ENCODE measurements at regions not wholly inside any gene's neighbourhood (a gene's known extent, or its start where the extent isn't known, plus 50 kb on each side); places are given as distances from the start of the nearest gene placed in this dataset.

DNA sequence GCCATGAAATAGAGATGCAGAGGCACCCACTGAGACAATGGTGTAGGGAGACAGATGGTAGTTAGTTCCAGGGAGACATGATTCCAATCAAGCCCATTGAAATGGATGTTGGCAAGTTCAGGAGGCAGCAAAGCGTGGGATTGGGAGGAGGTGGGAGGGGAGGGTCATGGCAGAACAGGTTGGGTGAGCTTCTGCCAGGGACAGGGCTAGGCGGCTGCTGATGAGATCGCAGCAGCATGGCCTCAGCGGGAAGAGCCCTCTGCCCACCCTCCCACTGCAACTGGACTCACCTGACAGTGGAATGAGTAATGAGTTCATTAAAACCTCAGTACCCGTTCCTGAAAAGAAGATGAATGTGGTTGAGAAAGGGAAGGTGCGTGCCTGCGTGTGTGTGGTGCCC is 418.2 kb downstream of the CDK5RAP2 start:
- DNase-seq (no peak), ATAC-seq (no peak)
- intact Hi-C loops (cut with DNase I, micrococcal nuclease) = no loop called here

DNA sequence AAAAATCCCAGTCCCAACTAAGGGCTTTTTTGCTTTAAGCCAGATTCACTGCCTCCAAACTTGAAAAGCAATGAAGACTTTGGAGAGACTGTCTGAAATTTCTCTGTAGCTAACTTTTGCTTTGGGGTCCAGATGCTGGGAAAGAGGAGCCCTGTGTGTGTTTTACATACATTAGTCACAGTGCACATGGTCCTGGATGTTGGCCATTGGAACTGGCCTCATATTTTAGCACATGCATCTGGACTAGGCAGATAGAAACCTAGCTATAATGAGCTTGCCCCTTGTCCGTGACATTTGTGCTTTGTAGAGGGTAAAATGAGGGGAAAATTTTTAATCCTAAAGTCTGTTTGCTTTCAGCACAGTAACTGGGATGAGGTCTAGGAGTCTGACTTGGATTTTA is 421.7 kb downstream of the CDK5RAP2 start:
- ATAC-seq (no peak), DNase-seq (no peak)
- intact Hi-C loops (cut with DNase I, micrococcal nuclease) = no loop called here

DNA sequence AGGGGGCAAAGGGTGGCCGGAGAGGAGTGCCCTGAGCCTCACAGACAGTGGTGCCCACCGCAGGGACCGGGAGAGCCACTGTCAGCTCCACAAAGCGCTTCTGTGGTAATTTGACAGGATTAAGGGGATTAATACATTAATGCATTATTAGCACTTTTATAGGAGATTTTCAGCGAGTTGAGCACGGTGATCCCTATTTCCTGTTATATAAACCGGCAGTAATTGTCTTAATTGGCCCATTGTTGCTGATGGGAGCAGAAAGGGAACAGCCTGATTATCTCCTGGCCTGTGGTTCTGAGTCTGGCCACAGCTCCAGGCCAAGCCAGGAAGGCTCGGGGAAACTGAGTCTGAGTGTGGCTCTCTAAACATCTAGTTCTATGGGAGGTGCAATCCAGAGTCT is 423.6 kb downstream of the CDK5RAP2 start:
- no peak for DNase-seq
- no peak for ATAC-seq
- intact Hi-C loops (cut with DNase I, micrococcal nuclease) = no loop called here

DNA sequence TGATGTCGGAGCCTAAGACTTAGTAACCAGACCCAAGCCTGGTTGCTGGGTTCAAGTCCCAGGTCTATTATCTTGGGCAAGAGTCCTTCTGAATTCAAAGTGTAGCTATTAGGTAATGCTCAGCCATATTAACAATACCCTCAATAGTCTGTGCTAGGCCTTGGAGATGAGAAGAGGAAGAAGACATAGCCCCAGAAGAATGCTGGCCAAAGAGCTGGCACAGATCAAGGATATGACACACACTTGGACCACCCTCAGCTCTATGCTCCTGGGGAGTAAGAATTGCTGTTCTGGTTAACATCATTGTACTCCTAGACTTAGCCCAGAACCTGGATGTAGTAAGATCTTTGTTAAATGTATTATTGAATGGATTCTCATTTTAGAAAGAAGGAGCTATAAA is 426.7 kb downstream of the CDK5RAP2 start:
- DNase-seq (no peak), ATAC-seq (no peak)
- intact Hi-C loops (cut with DNase I, micrococcal nuclease) = no loop called here

DNA sequence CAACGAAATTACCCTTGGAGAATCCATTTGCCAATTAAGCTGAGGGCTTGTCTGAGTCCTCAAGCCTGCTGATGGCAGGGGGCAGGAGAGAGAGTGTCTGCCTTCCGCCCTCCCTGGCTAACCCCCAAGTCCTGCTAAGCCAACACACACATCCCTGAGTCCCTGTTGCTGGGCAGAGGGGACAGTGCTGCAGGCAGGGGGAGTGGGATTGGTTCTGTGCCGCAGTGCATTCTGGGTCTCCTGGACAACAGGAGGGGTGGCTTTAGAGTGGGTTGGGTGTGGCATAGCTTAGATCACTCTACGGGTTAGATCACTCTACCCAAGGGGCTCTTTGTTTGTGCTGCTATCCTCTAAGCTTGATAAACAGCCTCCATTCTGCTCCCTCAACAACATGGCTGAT is 427.7 kb downstream of the CDK5RAP2 start:
- ATAC-seq (no peak), DNase-seq (no peak)
- intact Hi-C loops (cut with DNase I, micrococcal nuclease) = no loop called here

DNA sequence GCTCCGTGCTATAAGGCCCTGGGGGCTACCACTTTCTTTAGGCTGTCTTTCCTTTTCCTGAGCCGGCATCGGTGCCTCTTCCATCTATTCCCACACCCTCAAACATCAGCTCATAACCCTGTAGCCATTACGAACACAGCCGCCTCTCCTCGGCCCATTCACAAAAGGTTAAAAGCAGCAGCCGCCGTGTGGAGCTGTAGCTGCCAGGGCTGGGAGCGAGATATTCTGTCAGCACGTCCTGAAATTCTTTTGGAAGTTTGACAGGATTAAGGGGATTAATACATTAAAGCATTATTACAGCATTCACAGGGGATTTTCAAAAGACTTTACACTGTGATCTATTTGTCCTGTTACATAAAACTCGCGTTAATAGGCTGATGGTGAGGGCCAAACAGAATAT is 428.2 kb downstream of the CDK5RAP2 start:
- no peak for ATAC-seq
- no peak for DNase-seq
- intact Hi-C loops (cut with DNase I, micrococcal nuclease) = no loop called here

DNA sequence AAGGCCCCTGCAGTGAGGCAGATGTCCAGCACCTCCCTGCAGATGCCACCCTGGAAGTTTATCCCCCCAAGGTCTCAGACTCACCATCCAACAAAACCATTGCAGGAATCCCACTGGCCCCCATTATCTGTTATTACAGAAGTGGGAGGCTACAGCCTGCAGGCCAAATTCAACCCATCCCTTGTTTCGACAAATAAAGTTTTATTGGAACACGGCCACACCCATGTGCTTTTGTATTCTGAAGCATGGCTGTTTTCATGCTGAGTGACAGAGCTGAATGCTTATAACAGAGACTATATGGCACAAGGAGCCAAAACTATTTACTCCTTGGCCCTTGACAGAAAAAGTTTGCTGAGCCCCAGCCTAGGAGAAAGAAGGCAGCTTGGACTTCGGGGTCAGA is 428.8 kb downstream of the CDK5RAP2 start:
- intact Hi-C loops (cut with DNase I, micrococcal nuclease) = no loop called here
- ATAC-seq (no peak), DNase-seq (no peak)

DNA sequence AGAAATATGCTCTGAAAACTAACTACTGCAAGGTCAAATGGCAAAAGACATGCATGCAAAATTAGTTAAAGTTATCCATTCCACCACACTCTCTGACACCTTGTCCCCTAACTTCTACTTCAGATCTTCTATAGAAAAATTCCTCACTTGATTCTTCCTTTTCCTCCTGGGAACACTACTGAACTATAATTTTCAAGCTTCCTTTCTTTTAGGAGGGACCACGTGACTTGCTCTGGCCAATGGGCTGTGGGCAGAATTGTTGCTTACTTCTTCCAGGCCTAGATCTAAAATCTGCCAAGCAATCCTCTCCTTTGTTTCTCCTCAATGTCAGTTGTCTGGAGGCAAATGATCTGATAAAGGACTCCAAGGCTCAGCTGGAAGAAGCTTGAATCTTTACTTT is 441.0 kb downstream of the CDK5RAP2 start:
- intact Hi-C loops (cut with DNase I, micrococcal nuclease) = no loop called here
- ATAC-seq (no peak), DNase-seq (no peak)

DNA sequence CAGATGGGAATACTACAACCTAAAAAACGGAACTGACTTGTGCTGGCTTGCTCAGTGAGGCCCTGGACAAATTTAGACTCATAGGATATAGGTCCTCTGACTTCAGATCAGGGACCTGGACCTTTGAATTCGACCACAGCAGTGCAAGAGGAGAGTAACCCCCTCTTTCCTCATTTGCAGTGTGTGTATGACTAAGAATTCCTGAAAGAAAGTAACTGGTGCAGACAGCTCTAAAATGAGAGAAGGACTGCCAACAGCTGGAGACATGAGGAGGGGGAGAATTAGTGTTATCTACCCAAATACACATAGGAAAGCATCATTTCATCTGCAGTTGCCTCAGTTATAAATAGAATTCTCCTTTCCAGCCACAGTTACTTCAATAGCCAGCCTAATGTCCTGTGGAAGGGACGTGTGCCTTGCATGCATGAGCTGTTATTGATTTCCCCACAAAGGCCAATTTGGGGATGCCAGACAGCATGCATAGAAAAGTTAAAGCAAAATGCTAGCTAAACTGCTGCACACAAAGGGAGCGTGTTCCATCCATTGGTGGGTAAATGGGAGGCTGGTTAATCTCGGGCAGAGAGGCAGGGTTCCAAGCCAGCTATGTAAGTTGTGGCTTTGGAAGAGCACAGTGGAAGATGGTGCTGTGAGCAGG is 442.7 kb downstream of the CDK5RAP2 start:
- ATAC-seq (no peak), DNase-seq (no peak)
- intact Hi-C loops (cut with DNase I, micrococcal nuclease) = no loop called here

DNA sequence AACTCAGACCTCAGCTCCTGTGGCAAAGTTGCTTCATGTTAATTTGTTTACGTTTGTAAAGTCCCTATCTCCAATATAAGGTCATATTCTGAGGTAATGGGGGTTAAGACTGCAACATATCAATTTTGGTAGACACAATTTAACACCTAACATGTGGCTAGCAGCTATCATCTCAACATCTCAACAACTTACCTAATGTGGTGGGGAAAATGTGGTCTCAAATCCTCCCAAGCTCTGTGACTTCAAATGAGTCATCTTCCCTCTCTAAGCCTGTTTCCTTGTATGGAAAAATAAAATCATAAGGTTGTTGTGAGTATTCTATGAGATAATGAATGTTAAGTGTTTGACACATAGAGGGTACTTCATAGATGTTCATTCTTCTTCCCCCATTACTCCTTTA is 443.3 kb downstream of the CDK5RAP2 start:
- intact Hi-C loops (cut with DNase I, micrococcal nuclease) = no loop called here
- no peak for DNase-seq
- no peak for ATAC-seq

DNA sequence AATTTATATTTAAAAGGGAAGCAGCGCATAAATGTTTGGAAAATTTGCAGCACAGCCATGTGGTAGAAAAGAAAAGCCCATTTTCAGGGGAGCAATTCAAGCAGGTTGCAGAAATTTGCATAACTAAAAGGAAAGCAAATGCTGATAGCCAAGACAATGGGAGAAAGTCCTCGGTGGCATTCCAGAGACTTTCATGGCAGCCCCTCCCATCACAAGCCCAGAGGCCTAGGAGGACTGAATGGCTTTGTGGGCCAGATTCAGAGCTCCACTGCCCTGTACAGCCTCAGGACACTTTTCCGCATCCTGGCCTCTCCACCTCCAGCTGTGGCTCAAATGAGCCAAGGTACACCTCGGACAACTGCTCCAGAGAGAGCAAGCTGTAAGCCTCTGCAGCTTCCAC is 462.9 kb downstream of the CDK5RAP2 start:
- ATAC-seq (no peak), DNase-seq (no peak)
- intact Hi-C loops (cut with DNase I, micrococcal nuclease) = no loop called here

DNA sequence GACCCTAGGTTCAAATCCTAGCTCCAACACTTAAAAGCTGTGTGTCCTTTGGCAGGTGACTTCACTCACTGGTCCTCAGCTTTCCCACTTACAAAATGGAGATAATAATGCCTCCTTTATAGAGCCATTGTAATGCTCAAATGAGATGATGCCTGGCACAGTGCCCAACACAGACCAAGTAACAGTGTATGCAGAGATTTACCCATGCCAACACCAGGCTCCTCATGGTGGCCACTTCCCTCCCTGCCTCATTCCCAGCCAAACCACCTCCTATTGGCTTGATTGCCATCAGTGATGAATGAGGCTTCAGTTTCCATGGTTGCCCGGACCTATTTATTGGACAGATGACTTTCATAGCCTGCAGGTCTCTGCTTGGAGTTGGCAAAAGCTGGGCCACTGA is 469.4 kb downstream of the CDK5RAP2 start:
- DNase-seq (no peak), ATAC-seq (no peak)
- intact Hi-C loops (cut with DNase I, micrococcal nuclease) = no loop called here

DNA sequence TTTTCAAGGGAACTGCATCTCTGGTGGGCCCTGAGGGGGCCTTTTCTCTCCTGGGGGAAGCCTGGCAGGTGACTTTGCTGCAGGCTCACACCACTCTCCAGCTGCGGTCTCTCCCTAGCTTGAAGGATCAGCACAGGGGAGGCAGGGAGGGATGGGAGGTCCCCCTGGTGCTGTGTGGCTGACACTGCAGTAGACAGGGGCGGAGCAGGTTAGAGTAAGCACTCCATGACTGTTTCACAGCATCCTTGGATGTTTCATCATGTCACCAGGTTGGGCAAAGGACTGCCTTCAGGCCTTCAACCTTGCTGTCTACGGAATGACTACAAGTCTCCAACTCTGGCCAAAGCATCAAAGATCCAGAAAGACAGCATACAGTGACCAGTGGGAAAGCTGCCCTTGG is 470.7 kb downstream of the CDK5RAP2 start:
- no peak for DNase-seq
- ATAC-seq = no peak
- intact Hi-C loops (cut with DNase I, micrococcal nuclease) = no loop called here

DNA sequence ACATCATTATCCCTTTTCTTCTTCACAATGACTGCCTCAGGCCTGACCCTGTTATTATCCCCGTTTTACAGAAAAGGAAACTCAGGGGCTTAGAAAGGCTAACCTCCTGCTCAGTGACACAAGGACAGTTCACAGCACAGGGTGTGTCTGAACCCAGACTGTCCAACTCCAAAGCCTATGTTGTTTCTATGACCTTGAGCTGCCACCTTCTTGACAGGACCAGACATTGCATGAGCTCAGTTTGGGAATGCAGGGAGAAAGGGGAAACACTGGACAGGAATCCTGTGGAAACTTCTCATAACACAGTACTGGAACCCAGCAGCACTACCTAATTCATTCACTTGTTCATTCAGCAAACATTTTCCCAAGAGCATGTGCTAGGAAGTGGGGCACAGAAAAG is 472.8 kb downstream of the CDK5RAP2 start:
- intact Hi-C loops (cut with DNase I, micrococcal nuclease) = no loop called here
- ATAC-seq (no peak), DNase-seq (no peak)

DNA sequence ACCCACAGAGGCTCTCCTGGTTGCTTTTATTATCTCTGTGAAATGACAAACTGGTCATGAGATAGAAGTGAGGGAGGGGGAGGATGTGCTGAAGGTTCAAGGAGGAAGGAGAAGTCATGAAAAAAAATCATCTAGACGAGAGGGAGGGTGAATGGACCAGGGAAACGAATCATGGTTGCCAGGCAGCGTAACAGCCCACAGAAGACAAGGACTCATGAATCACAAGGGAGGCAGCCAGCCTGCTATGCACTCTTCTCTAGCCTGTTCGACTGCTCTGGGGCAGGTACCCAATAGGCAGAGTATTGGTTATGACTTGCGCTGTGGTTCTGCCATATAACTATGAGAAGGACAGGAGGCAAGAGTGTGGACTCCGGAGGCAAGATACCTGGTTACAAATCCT is 475.2 kb downstream of the CDK5RAP2 start:
- ATAC-seq (no peak), DNase-seq (no peak)
- intact Hi-C loops (cut with DNase I, micrococcal nuclease) = no loop called here

DNA sequence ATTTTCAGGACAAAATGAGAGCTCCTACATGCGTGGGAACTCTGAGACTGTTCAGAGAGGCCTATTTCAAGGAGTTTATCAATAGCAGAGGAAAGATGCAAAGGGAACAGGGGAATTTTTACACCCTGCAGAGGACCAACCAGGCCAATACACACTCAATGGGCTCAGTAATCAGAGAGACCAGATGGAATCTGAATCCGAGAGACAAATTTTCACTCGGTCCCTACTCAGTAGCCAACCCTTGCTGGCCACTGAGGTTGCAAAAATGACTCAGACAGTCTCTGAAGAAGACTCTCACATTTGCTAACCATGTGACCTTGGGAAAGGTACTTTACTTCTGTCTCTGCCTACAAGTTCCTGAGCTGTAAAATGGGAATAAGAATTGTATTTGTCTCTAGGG is 479.4 kb downstream of the CDK5RAP2 start:
- intact Hi-C loops (cut with DNase I, micrococcal nuclease) = no loop called here
- no peak for ATAC-seq
- DNase-seq = no peak

DNA sequence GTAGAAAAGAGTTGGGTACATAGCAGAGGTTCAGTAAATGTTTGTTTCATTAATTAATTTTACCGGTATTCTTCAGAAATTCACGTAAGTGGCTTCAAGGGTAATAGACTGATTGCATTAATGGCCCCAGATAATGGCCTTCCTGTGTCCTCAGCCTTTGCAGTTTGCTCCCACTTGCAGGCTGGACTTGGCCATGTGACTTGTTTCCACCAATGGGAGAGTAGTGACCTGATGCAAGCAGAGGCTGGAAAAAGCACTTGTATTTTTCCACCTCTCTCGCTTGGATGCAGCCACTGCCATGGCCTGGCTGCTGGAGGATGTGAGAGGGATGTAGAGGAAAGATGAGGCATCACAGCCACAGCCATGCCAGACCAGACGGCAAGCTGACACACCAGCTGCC is 480.9 kb downstream of the CDK5RAP2 start:
- intact Hi-C loops (cut with DNase I, micrococcal nuclease) = no loop called here
- ATAC-seq (no peak), DNase-seq (no peak)

DNA sequence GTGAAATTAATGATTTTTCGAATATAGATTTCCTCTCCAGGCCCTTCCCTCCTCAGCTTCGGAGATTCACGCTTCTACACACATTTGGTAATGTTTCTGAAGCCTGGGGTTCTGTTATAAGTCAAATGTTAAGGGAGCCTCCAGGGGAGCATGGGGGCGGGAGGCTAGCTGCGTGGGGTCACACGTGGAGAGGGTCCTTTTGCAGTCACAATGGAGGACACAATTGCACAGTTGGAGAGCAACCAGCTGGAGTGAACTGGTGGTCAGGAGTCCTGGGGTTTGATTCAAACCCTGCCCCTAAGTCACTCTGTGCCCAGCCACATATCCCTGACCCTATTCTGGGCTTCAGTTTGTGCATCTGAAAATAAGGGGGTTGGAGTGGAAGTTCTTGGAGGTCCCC is 481.4 kb downstream of the CDK5RAP2 start:
- intact Hi-C loops (cut with DNase I, micrococcal nuclease) = no loop called here
- DNase-seq = no peak
- no peak for ATAC-seq

DNA sequence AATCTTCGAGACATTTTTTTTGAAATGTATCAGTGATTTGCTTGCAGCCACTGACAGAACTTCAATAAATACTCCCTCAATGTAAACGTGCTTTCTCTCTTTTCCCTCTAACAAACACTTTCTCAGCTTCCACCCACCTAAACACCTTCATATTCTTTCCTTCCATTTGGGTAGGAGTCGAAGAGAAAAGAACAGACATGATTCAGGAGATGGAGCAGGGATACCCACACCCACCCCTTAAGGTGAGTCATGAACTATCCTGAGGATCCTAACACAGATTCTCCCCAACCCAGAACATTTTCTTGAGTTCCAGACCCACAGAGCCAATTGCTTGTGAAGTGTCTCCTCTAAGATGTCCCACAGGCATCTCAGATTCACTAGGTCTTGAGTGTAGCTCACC is 488.8 kb downstream of the CDK5RAP2 start:
- DNase-seq (no peak), ATAC-seq (no peak)
- intact Hi-C loops (cut with DNase I, micrococcal nuclease) = no loop called here

DNA sequence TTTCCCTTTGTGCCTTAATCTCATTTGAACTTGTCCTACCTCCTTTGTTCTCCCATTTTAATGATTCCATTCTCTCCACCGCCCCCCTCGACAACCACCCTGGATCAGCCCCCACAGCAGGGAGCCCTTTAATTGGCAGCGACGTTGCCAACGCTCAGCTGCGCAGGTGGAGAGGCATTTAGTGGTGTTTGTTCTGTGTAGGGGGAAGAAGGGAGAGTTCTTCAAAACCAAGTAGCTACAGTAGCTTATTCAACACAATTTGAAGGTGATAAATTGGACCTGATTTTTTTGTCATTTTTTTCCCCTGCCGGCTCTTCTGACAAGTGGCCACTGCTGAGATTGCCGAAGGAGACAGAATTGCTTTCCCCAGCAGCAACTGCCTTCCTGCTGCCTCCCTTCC is 499.1 kb downstream of the CDK5RAP2 start:
- intact Hi-C loops (cut with DNase I, micrococcal nuclease) = no loop called here
- DNase-seq = no peak
- ATAC-seq = no peak

DNA sequence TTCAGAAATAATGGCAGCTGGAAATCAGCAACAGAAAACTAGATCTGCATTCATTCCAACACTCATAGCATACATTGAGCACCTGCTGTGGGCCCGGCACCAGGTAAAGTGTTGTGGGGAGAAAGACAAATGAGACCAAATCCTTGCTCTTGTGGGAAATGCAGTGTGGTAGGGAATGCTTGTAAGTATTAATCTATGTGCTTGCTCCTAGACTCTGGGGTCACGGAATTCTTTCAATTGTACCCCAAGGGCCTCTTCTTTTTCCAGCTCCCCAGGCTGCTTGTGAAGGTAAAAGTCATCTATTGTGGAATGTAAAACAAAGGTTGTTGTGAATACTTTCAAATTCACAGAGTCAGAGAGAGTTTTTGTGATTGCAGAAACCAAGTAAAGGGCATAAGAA is 501.9 kb downstream of the CDK5RAP2 start:
- no peak for ATAC-seq
- intact Hi-C loops (cut with DNase I, micrococcal nuclease) = no loop called here
- DNase-seq = no peak

DNA sequence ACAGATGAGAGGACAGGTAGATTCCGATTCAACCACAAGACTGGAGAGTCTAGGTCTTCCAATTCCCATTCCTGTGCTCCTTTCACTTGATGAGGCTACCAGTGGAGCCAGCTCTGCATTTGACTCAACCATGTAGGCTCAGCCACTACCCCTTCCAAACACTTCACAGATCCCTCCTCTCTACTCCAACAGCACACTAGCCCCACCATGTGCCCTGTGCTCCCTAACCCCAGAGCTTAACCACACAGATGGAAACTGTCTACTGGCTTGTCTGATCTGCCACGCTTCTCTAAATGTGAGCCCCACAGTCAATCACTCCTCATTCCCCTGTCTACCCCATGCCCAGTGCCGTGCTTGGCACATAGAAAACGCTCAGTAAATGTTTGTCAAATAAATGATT is 508.2 kb downstream of the CDK5RAP2 start:
- no peak for DNase-seq
- intact Hi-C loops (cut with DNase I, micrococcal nuclease) = no loop called here
- ATAC-seq = no peak

All from left colon (tissue), 2 donors.